ENCODE measurements at regions not wholly inside any gene's neighbourhood (a gene's known extent, or its start where the extent isn't known, plus 50 kb on each side); places are given as distances from the start of the nearest gene placed in this dataset.
"Not testable (repeated sequence)": the region's sequence is repeated elsewhere in the genome, so short reads cannot be mapped to it uniquely, and the experiment has no call there.

DNA sequence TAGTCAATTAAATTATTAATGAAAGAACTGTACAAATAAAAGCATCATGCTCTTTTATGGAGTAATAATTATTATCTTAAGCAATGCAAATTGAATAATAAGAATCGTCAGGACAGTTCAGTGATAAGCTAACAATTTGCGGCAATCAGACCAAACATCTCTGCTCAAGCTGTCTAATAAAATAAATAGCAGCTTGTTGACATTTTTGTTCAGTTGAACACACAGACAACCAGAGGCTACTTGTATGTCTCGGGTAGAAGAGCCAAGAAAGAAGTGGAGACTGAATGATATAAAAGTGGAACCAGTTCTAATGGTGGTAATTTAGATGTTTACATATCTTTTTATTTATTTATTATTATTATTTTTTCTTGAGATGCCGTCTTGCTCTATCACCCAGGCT lies 57.4 kb upstream of the FOXN3 start:
- peak; percentile 52 for DNase-seq (ENCODE audit: low read depth)
- TF ChIP-seq, protein P1, sequence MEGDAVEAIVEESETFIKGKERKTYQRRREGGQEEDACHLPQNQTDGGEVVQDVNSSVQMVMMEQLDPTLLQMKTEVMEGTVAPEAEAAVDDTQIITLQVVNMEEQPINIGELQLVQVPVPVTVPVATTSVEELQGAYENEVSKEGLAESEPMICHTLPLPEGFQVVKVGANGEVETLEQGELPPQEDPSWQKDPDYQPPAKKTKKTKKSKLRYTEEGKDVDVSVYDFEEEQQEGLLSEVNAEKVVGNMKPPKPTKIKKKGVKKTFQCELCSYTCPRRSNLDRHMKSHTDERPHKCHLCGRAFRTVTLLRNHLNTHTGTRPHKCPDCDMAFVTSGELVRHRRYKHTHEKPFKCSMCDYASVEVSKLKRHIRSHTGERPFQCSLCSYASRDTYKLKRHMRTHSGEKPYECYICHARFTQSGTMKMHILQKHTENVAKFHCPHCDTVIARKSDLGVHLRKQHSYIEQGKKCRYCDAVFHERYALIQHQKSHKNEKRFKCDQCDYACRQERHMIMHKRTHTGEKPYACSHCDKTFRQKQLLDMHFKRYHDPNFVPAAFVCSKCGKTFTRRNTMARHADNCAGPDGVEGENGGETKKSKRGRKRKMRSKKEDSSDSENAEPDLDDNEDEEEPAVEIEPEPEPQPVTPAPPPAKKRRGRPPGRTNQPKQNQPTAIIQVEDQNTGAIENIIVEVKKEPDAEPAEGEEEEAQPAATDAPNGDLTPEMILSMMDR (IDR thresholded peaks at IDR 0.05; ENCODE audit: insufficient read depth, low read depth, low read length): no peak
- no peak overlapping the region for H3K4me3 ChIP-seq (ENCODE audit: low read depth, low read length)

DNA sequence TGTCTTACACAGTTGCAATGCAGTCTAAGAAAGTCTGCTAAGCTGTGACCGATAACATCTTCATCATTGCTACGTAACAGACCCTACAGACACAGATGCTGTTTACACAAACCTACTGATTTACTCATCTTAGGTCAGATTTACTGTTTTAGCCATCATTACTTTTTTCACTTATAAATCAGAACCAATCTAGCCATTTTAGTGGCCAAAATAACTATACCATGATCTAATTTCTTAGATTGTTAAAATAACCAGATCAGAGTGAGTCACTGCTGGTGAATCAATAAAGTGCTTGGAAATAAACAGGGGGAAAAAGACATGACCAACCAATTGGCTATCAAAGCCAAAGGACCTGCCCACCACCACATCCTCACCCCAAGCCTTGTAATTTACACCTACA lies 57.0 kb upstream of the FOXN3 start:
- TF ChIP-seq, protein P1 (IDR thresholded peaks at IDR 0.05; ENCODE audit: insufficient read depth, low read depth, low read length): no peak
- no peak overlapping the region for H3K4me3 ChIP-seq (ENCODE audit: low read depth, low read length)
- peak; percentile 64 for DNase-seq (ENCODE audit: low read depth)

DNA sequence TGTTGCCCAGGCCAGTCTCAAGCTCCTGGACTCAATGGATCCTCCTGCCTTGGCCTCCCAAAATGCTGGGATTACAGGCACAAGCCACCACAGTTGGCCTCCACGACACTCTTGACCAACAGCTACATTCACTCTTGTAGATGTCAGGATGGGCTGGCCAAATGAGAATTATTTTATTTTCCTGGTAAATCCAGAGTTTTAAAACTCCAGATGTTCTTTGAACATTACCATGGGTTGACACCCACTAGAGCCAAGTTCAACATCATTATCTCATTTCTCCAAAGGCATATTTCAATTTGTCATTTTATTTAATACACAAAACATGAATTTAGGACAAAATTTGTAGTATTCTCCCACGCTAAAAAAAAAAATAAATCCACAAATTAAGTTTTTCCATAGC lies 56.5 kb upstream of the FOXN3 start:
- no peak overlapping the region for H3K4me3 ChIP-seq (ENCODE audit: low read depth, low read length)
- TF ChIP-seq, protein P1 (IDR thresholded peaks at IDR 0.05; ENCODE audit: insufficient read depth, low read depth, low read length): no peak
- no peak for DNase-seq (ENCODE audit: low read depth)

DNA sequence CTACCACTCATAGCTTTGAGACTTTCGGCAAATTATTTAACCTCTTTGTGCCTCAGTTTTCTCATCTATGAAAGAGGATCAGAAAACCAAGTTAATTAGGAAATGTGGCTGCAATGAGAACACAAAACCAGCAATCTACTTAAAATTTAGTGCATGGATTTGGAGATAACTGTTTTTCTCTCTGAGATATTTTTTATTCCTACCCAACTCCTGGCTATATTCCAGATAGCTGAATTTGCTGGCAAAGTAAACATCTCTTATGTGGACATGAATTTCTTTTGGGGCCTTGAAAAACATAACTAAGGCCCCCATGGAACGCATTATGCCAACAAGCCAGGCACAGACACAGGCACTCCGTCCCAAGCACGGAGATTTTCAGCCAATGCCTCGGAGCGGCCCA lies 53.4 kb upstream of the FOXN3 start:
- H3K4me3 ChIP-seq (ENCODE audit: low read depth, low read length): no peak overlapping the region

DNA sequence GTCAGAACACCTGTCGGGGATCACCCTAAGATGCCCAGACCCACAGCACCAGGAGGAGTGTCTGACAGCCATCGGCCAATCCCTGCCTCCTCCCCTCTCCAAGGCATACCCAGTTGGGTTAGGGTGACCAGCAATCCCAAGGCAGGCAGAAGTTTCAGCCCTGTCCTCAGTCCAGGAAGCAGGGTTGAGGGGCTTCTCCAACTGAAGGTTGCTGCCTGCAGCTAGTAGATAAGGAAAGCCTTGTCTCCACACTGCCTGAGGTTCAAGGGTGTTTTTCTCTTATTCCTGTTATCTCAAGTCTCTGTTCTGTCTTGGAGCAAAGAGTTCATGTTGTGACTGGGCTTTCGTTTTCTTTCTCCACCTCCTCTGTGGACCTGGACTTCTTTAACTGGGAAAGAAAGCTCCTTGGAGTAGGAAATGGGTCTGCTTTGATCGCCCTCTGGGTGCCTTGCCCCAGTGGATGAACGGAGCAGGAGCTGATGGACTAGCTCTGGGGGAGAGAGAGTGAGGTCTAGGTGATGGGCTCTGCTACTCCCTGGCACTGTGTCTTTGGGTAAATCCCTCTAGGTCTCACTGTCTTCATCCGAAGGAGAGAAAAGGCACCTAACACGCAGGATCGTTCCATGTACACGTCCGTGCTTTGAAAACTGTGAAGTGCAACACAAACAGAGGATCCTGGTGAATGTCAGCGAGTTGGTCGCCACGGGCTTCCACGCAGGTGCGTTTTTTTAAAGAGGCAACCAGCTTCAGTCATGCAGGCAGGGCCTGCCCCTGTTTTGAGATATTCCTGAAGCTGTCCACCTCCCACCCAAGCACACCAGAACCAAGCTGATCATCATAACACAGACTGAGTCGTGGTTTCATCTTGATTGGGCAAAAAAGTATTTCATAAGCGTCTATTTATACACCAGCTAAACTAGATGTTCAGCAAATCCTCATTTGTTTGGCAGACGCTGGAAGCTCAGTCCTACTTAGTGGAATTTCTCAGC lies 52.5 kb upstream of the FOXN3 start:
- TF ChIP-seq, protein P1 (IDR thresholded peaks at IDR 0.05; ENCODE audit: insufficient read depth, low read depth, low read length): no peak
- H3K4me3 ChIP-seq (ENCODE audit: low read depth, low read length): no peak overlapping the region
- DNase-seq (ENCODE audit: low read depth): no peak

More for the DNA sequence above, 53.4 kb upstream of the FOXN3 start:
- TF ChIP-seq, protein P1 (IDR thresholded peaks at IDR 0.05; ENCODE audit: insufficient read depth, low read depth, low read length): no peak
- no peak for DNase-seq (ENCODE audit: low read depth)

DNA sequence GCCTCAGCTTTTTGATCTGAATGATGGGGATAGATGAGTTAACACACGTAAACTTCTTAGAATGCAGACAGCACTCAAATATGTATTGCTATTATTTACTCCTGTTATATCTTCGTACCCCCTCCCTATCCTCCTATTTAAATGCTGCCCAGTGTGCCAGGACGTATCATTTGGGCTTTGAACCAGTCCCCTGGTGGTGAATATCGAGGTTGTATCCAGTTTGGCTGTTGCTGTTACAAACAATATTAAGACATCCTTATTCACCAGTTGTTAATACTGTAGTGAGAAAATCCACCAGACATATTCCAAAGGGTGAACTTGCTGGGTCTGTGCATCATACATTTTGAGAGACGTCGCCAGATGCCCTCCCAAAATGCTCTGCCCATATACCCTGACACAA lies 51.5 kb upstream of the FOXN3 start:
- no peak overlapping the region for H3K4me3 ChIP-seq (ENCODE audit: low read depth, low read length)
- TF ChIP-seq, protein P1 (IDR thresholded peaks at IDR 0.05; ENCODE audit: insufficient read depth, low read depth, low read length): no peak
- DNase-seq (ENCODE audit: low read depth): no peak

DNA sequence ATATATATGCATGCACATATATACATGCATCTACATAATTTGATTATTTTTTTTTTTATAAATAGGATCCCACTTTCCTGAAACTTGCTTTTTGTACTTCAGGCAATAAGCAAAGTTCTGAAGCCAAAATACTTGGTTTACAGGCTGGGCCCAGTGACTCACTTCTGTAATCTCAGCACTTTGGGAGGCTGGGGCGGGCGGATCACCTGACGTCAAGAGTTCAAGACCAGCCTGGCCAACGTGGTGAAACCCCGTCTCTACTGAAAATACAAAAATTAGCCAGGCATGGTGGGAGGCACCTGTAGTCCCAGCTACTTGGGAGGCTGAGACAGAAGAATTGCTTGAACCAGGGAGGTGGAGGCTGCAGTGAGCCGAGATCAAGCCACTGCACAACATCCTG lies 51.0 kb upstream of the FOXN3 start:
- H3K4me3 ChIP-seq (ENCODE audit: low read depth, low read length); DNase-seq (ENCODE audit: low read depth): not testable (repeated sequence)

All from fibroblast of villous mesenchyme (primary cell).